Breast epithelium (tissue), 4 donors: ENCODE measurements at regions not wholly inside any gene's neighbourhood (a gene's known extent, or its start where the extent isn't known, plus 50 kb on each side); places are given as distances from the start of the nearest gene placed in this dataset.

Experiments used
- DNase-seq, 2 donors: peaks; one replicate each; pipeline ENCODE4 v3.0.0-alpha.2; 2019; ENCODE audit warnings: low spot score in 2 of 2
- H3K27ac ChIP-seq, 2 donors: fragments of 200-600 bp; sonication (generic) in 1 of 2; one replicate each; pipeline ENCODE4 v1.5.1; 2016 to 2019; ENCODE audit warnings: mild to moderate bottlenecking in 1 of 2
- H3K27me3 ChIP-seq, 2 donors: fragments of 200-600 bp; sonication (generic) in 1 of 2; one replicate each; pipeline versions ENCODE4 v1.5.1 to v1.6.0; 2017 to 2019; ENCODE audit warnings: control low read depth in 1 of 2, mild to moderate bottlenecking in 1 of 2
- H3K36me3 ChIP-seq: fragments of 200-600 bp; one replicate; pipeline ENCODE4 v1.5.1; 2019
- H3K4me1 ChIP-seq, 2 donors: fragments of 200-600 bp; sonication (generic); one replicate each; pipeline ENCODE4 v1.5.1; 2016 to 2019; ENCODE audit warnings: control low read depth in 1 of 2
- H3K4me3 ChIP-seq, 3 donors: fragments of 200-600 bp; sonication (generic); 1 replicate in 2 of 3; 2 replicates in 1 of 3; pipeline ENCODE4 v1.5.1; 2016 to 2019; ENCODE audit warnings: mild to moderate bottlenecking in 3 of 3, moderate library complexity in 2 of 3
- H3K9me3 ChIP-seq, 2 donors: fragments of 200-600 bp; sonication (generic) in 1 of 2; one replicate each; pipeline ENCODE4 v1.5.1; 2016 to 2019; ENCODE audit warnings: control low read depth in 1 of 2
- POLR2A ChIP-seq: fragments of 450-650 bp; IDR thresholded peaks from one replicate; pipeline ENCODE4 v1.6.1; 2016; ENCODE audit warnings: antibody characterized with exemption, mild to moderate bottlenecking, moderate library complexity
- POLR2AphosphoS5 ChIP-seq, 3 donors: sonication (generic); formaldehyde crosslinking; IDR thresholded peaks; one replicate each; pipeline ENCODE4 v1.6.1; 2017; ENCODE audit warnings: antibody characterized with exemption in 3 of 3
- intact Hi-C: fragments of 100-400 bp; cut with DNase I; formaldehyde crosslinking; loops from one replicate; pipeline ENCODE4 v1.15.1; 2023; ENCODE audit warnings: low total_unique reads
- TF ChIP-seq, protein P1 (sequence below), 3 donors: fragments of 450-650 bp; IDR thresholded peaks; one replicate each; pipeline ENCODE4 v1.5.1; 2016 to 2017; ENCODE audit warnings: antibody characterized with exemption in 3 of 3, mild to moderate bottlenecking in 3 of 3, moderate library complexity in 3 of 3

DNA sequence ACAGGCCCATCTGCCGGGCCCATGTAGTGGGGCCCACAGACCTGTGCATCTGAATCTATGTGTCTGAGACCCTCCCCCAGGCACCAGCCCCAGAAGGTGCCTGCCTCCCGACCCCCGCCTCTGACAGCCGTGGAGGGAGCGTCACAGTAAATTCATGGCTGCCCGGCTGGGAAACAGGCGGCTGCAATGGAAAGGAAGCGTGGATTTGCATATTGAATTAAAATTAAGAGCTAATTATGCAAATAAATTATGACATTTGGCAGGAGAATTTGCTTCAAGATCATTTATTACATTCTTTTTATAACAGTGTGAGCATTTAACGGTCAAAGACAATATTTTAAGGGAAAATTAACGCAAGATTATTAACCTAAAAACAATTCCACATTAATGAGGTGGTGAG lies 92.3 kb downstream of the HIF1AN start:
- TF ChIP-seq POLR2A, result no peak
- no peak for TF ChIP-seq POLR2AphosphoS5 (IDR thresholded peaks at IDR 0.05)
- TF ChIP-seq, protein P1, sequence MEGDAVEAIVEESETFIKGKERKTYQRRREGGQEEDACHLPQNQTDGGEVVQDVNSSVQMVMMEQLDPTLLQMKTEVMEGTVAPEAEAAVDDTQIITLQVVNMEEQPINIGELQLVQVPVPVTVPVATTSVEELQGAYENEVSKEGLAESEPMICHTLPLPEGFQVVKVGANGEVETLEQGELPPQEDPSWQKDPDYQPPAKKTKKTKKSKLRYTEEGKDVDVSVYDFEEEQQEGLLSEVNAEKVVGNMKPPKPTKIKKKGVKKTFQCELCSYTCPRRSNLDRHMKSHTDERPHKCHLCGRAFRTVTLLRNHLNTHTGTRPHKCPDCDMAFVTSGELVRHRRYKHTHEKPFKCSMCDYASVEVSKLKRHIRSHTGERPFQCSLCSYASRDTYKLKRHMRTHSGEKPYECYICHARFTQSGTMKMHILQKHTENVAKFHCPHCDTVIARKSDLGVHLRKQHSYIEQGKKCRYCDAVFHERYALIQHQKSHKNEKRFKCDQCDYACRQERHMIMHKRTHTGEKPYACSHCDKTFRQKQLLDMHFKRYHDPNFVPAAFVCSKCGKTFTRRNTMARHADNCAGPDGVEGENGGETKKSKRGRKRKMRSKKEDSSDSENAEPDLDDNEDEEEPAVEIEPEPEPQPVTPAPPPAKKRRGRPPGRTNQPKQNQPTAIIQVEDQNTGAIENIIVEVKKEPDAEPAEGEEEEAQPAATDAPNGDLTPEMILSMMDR (IDR thresholded peaks at IDR 0.05), result no peak
- Histone ChIP-seq H3K27ac (no peak overlapping the region), H3K4me1 (no peaks in the 10 kb centered on the region), H3K27me3 (peaks cover 0 to 40% of the 10 kb centered on the region in 2 donors), H3K4me3 (no peak overlapping the region), H3K36me3 (no peaks in the 10 kb centered on the region), H3K9me3 (no peaks in the 10 kb centered on the region)
- DNase-seq, result no peak
- intact Hi-C loops, result no loop called here

DNA sequence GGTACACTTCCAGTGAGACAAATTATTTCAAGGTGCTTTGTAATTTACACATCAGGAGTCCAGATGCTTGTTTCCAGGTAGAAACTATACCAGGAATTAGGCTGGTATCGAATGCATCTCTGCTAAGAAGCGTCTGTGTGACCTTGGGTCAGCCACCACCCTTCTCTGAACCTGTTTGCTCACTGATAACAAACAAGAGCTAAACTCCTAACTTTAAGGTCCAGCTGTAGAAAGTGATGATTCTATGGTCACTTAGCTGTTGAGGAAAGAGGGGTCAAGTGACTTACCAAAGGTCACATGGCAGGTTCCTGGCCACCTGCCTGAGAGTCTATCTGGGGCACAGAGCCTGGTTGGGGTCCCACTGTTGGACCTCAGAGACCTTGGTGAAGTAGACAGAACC lies 95.4 kb downstream of the HIF1AN start:
- intact Hi-C loops, result no loop called here
- DNase-seq, result no peak
- Histone ChIP-seq H3K9me3 (no peaks in the 10 kb centered on the region), H3K36me3 (no peaks in the 10 kb centered on the region), H3K4me3 (no peak overlapping the region), H3K27me3 (peaks cover 0 to 18% of the 10 kb centered on the region in 2 donors), H3K27ac (no peak overlapping the region), H3K4me1 (no peaks in the 10 kb centered on the region)
- TF ChIP-seq POLR2A, result no peak
- no peak for TF ChIP-seq POLR2AphosphoS5 (IDR thresholded peaks at IDR 0.05)
- TF ChIP-seq, protein P1 (IDR thresholded peaks at IDR 0.05), result no peak

DNA sequence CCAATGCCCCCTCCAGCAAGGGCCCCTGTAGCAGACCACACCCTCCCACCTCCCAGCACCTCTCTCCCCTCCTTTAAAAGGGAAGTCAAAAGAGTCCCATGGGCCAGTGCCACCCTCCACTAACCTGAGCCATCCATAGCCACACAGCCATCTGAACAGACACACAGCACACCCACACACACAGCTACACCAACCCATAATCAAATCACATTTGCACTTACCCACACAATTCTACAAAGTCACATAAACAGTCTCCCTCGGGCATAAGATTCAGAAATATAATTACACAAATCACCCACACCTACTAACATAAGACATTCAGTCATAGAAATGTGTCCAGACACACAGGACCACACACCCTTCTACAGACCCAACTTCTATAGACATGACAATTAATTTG lies 96.3 kb downstream of the HIF1AN start:
- H3K9me3 ChIP-seq, result no peaks in the 10 kb centered on the region
- TF ChIP-seq POLR2AphosphoS5 (IDR thresholded peaks at IDR 0.05), result no peak
- TF ChIP-seq, protein P1 (IDR thresholded peaks at IDR 0.05), result no peak
- TF ChIP-seq POLR2A, result no peak
- H3K27ac ChIP-seq, result no peak overlapping the region
- intact Hi-C loops, result no loop called here
- DNase-seq, result no peak
- peaks cover 0 to 19% of the 10 kb centered on the region in 2 donors for H3K27me3 ChIP-seq
- no peaks in the 10 kb centered on the region for H3K36me3 ChIP-seq
- no peak overlapping the region for H3K4me3 ChIP-seq
- H3K4me1 ChIP-seq, result no peaks in the 10 kb centered on the region

DNA sequence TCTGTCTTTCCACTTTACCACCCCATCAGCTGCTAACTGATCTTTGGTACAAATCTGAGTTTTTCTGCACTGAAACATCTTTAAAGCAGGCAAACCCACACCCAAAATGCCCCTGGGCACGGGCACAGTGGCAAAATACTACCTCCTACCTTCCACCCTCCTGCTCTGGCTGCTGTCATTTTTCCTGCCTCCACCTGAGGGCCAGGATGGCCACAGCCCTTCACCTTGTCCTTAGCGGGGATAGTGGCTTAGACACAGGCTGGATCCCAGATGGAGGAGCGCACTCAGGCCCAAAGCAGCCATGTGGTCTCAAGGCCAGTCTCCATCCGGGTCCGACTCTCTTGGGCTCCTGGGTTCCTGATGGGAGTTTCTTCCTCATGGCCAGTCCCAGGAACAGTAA lies 98.3 kb downstream of the HIF1AN start:
- H3K4me1 ChIP-seq, result no peaks in the 10 kb centered on the region
- H3K4me3 ChIP-seq, result no peak overlapping the region
- no peaks in the 10 kb centered on the region for H3K36me3 ChIP-seq
- no peaks in the 10 kb centered on the region for H3K9me3 ChIP-seq
- no peak for TF ChIP-seq POLR2A
- no peak for TF ChIP-seq POLR2AphosphoS5 (IDR thresholded peaks at IDR 0.05)
- TF ChIP-seq, protein P1 (IDR thresholded peaks at IDR 0.05), result no peak
- DNase-seq, result no peak
- no peak overlapping the region for H3K27ac ChIP-seq
- H3K27me3 ChIP-seq, result peaks cover 0 to 32% of the 10 kb centered on the region in 2 donors
- intact Hi-C loops, result no loop called here

DNA sequence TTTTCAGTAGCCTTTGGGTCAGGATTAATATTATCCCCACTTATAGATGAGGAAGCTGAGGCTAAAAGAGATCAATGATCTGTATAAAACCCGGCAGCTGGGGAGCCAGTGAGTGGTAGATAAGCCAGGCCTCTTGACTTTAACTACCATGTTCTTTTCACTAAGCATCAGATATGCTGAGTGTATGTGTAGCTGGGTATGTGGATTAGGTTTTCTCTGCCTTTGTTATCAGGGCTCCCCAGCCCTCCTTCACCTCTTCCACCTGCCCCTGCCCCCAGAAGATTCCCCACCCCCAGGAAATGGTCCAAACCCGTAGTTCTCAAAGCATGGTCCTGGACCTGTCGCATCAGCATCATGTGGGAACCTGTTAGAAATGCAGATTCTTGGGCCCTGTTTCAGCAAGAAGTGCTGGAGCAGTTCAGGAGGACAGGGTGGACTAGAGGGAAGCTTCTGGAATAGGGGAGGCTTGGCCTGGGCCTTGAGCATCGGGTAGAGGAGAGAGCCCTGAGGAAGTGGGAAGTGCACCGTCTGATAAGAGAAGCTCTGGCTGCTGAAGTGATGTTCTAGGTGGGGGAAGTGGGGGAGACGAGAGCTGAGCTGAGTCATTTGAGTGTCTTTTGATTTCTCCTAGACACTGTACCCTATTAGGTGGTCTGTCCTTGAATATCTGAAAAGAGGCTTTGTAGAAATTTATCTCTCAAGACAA lies 101.3 kb downstream of the HIF1AN start:
- no peak for DNase-seq
- no peak for TF ChIP-seq POLR2A
- TF ChIP-seq POLR2AphosphoS5 (IDR thresholded peaks at IDR 0.05), result no peak
- TF ChIP-seq, protein P1 (IDR thresholded peaks at IDR 0.05), result no peak
- no peak overlapping the region for H3K4me3 ChIP-seq
- no peaks in the 10 kb centered on the region for H3K4me1 ChIP-seq
- intact Hi-C loops, result no loop called here
- peaks cover 0 to 52% of the 10 kb centered on the region in 2 donors for H3K27me3 ChIP-seq
- H3K36me3 ChIP-seq, result no peaks in the 10 kb centered on the region
- H3K27ac ChIP-seq, result no peak overlapping the region
- H3K9me3 ChIP-seq, result no peaks in the 10 kb centered on the region
